ENCODE measurements at regions not wholly inside any gene's neighbourhood (a gene's known extent, or its start where the extent isn't known, plus 50 kb on each side); places are given as distances from the start of the nearest gene placed in this dataset.

DNA sequence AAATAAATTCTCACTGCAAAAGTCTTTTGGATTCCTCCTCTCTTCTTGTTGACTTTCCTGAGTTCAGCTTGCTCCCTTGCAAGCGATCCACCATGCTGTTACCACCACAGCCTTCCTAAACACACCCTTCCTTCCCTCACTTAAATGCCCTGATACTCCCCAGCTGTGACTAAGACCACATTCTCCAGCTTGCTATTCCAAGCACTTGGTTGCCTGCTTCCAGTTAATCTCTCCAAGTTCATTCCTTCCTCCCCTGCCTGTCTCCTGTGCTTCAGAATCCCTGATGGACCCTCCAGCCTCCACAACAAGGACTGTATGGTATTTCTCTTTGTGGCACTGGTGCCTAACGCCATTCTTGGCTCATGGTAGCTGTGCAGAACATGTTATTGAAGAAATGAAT is 603.9 kb upstream of the CADM1 start:
- Histone ChIP-seq H4K91ac (ENCODE audit: low read depth, low read length, poor library complexity) (no peak overlapping the region), H2BK12ac (ENCODE audit: low read length) (no peak overlapping the region), H3K9me3 (replicated peaks in 1 of 2; ENCODE audit: control insufficient read depth in 2 of 2, insufficient read depth in 1 of 2, low read depth in 1 of 2, low read length in 2 of 2) (peaks cover 0 to 2% of the 10 kb centered on the region in 2 donors), H2AK5ac (ENCODE audit: low read depth, low read length) (no peak overlapping the region), H3K18ac (ENCODE audit: low read length) (no peak overlapping the region), H2BK5ac (ENCODE audit: low read length) (no peak overlapping the region), H2BK15ac (ENCODE audit: low read length) (no peak overlapping the region), H3K4me3 (ENCODE audit: low read length in 2 of 2) (no peak overlapping the region), H3K9ac (ENCODE audit: low read depth, low read length, poor library complexity) (no peak overlapping the region), H2AFZ (ENCODE audit: low read length) (no peak overlapping the region), H3K27me3 (ENCODE audit: control insufficient read depth in 3 of 3, insufficient read depth in 3 of 3, low read depth in 1 of 3, low read length in 3 of 3) (no peaks in the 10 kb centered on the region), H3K4ac (ENCODE audit: low read length) (no peak overlapping the region), H3K36me3 (replicated peaks in 1 of 2; ENCODE audit: control insufficient read depth in 2 of 2, insufficient read depth in 2 of 2, low read length in 2 of 2) (no peaks in the 10 kb centered on the region), H3K14ac (ENCODE audit: low read length) (no peak overlapping the region), H2BK120ac (ENCODE audit: low read depth, low read length) (no peak overlapping the region), H3K23ac (ENCODE audit: low read depth, low read length, poor library complexity) (no peak overlapping the region), H3K27ac (replicated peaks; ENCODE audit: low read length) (no peak overlapping the region), H4K8ac (ENCODE audit: low read depth, low read length) (no peak overlapping the region), H3K4me2 (ENCODE audit: insufficient read depth, low read length, poor library complexity, severe bottlenecking) (no peak overlapping the region), H3K79me1 (ENCODE audit: low read depth, low read length) (no peaks in the 10 kb centered on the region), H3K4me1 (ENCODE audit: control insufficient read depth in 2 of 2, insufficient read depth in 1 of 2, low read depth in 1 of 2, low read length in 2 of 2) (peaks cover 0 to 7% of the 10 kb centered on the region in 2 donors)
- WGBS, 2 donors (ENCODE audit: extremely low coverage in 2 of 2, insufficient read length in 2 of 2, insufficient replicate concordance in 1 of 2), result no CpG with 5 or more reads among the region's 2 CpGs
- DNase-seq (ENCODE audit: low spot score), result no peak

DNA sequence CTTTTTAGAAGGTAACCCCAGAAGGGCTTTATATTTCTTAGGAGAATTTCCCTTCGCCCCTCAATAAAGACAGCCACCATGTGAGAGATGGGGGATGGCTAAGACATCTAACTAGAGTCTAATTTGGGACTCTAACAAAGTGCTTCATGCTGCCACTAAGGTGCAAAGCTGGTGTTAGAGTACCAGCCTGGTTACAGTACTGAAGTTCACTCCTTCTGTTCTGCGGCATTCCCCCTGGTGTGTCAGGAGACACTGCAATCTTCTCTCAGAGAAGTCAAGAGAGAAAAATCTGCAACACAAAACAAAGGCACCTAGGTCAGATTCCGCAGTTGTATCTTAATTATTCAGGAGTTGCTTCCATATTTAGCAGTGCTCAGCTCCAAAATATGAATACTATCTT is 603.0 kb upstream of the CADM1 start:
- Histone ChIP-seq H3K27me3 (ENCODE audit: control insufficient read depth in 3 of 3, insufficient read depth in 3 of 3, low read depth in 1 of 3, low read length in 3 of 3) (no peaks in the 10 kb centered on the region), H3K23ac (ENCODE audit: low read depth, low read length, poor library complexity) (no peak overlapping the region), H3K18ac (ENCODE audit: low read length) (no peak overlapping the region), H3K4me3 (ENCODE audit: low read length in 2 of 2) (no peak overlapping the region), H2BK120ac (ENCODE audit: low read depth, low read length) (no peak overlapping the region), H2AK5ac (ENCODE audit: low read depth, low read length) (no peak overlapping the region), H2BK15ac (ENCODE audit: low read length) (no peak overlapping the region), H3K4me1 (ENCODE audit: control insufficient read depth in 2 of 2, insufficient read depth in 1 of 2, low read depth in 1 of 2, low read length in 2 of 2) (peaks cover 0 to 4% of the 10 kb centered on the region in 2 donors), H3K4ac (ENCODE audit: low read length) (no peak overlapping the region), H3K79me1 (ENCODE audit: low read depth, low read length) (no peaks in the 10 kb centered on the region), H4K91ac (ENCODE audit: low read depth, low read length, poor library complexity) (no peak overlapping the region), H3K4me2 (ENCODE audit: insufficient read depth, low read length, poor library complexity, severe bottlenecking) (no peak overlapping the region), H3K9me3 (replicated peaks in 1 of 2; ENCODE audit: control insufficient read depth in 2 of 2, insufficient read depth in 1 of 2, low read depth in 1 of 2, low read length in 2 of 2) (no peaks in the 10 kb centered on the region), H2BK12ac (ENCODE audit: low read length) (no peak overlapping the region), H2AFZ (ENCODE audit: low read length) (no peak overlapping the region), H3K14ac (ENCODE audit: low read length) (no peak overlapping the region), H3K36me3 (replicated peaks in 1 of 2; ENCODE audit: control insufficient read depth in 2 of 2, insufficient read depth in 2 of 2, low read length in 2 of 2) (no peaks in the 10 kb centered on the region), H3K27ac (replicated peaks; ENCODE audit: low read length) (no peak overlapping the region), H2BK5ac (ENCODE audit: low read length) (no peak overlapping the region), H3K9ac (ENCODE audit: low read depth, low read length, poor library complexity) (no peak overlapping the region), H4K8ac (ENCODE audit: low read depth, low read length) (no peak overlapping the region)
- no peak for DNase-seq (ENCODE audit: low spot score)
- no CpG with 5 or more reads among the region's 3 CpGs for WGBS, 2 donors (ENCODE audit: extremely low coverage in 2 of 2, insufficient read length in 2 of 2, insufficient replicate concordance in 1 of 2)

DNA sequence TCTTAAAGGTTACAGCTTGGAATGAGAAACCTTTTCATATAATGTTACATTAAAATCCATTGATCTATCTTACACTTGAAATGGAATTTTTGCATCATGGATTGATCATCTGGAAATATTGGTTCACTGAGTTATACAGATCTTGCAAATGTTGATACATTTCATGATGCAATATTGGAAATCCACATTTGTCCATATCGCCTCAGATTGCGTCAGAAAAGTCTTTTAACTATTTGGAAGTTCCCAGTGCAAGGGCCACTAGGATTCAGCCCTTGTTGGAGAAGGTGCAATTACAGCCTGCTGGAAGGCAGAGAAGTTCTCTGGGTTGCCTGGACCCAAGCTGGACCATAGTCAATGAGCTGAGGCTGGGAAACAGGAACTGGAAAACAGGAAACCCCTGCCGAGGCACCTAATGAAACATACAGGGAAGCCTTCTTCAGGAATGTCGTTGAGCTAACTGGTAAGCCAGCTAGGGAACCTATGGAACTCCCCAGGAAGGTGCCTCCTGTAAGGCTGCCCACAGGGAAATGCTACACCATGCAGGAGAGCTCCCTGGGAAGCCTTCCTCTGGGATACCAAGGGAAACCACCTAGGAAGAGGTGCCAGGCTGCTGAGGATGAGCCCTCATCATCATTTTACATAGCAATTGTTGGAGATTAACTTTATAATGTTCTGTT is 600.4 kb upstream of the CADM1 start:
- H3K4ac ChIP-seq (ENCODE audit: low read length), result no peak overlapping the region
- no peak for DNase-seq (ENCODE audit: low spot score)
- H3K18ac ChIP-seq (ENCODE audit: low read length), result no peak overlapping the region
- H2AK5ac ChIP-seq (ENCODE audit: low read depth, low read length), result no peak overlapping the region
- no peak overlapping the region for H4K8ac ChIP-seq (ENCODE audit: low read depth, low read length)
- no peak overlapping the region for H4K91ac ChIP-seq (ENCODE audit: low read depth, low read length, poor library complexity)
- H3K27me3 ChIP-seq (ENCODE audit: control insufficient read depth in 3 of 3, insufficient read depth in 3 of 3, low read depth in 1 of 3, low read length in 3 of 3), result peaks cover 0 to 4% (median 0%) of the 10 kb centered on the region in 3 experiments
- no peak overlapping the region for H3K4me2 ChIP-seq (ENCODE audit: insufficient read depth, low read length, poor library complexity, severe bottlenecking)
- no peak overlapping the region for H3K14ac ChIP-seq (ENCODE audit: low read length)
- no peak overlapping the region for H3K27ac ChIP-seq (replicated peaks; ENCODE audit: low read length)
- no peak overlapping the region for H2BK5ac ChIP-seq (ENCODE audit: low read length)
- no peaks in the 10 kb centered on the region for H3K79me1 ChIP-seq (ENCODE audit: low read depth, low read length)
- no peak overlapping the region for H3K4me3 ChIP-seq (ENCODE audit: low read length in 2 of 2)
- H3K9ac ChIP-seq (ENCODE audit: low read depth, low read length, poor library complexity), result no peak overlapping the region
- no peak overlapping the region for H3K23ac ChIP-seq (ENCODE audit: low read depth, low read length, poor library complexity)
- H3K9me3 ChIP-seq (replicated peaks in 1 of 2; ENCODE audit: control insufficient read depth in 2 of 2, insufficient read depth in 1 of 2, low read depth in 1 of 2, low read length in 2 of 2), result no peaks in the 10 kb centered on the region
- H3K4me1 ChIP-seq (ENCODE audit: control insufficient read depth in 2 of 2, insufficient read depth in 1 of 2, low read depth in 1 of 2, low read length in 2 of 2), result peaks cover 0 to 2% of the 10 kb centered on the region in 2 donors
- H2BK15ac ChIP-seq (ENCODE audit: low read length), result no peak overlapping the region
- H2AFZ ChIP-seq (ENCODE audit: low read length), result no peak overlapping the region
- no peak overlapping the region for H2BK12ac ChIP-seq (ENCODE audit: low read length)
- no CpG with 5 or more reads among the region's 4 CpGs for WGBS, 2 donors (ENCODE audit: extremely low coverage in 2 of 2, insufficient read length in 2 of 2, insufficient replicate concordance in 1 of 2)
- H2BK120ac ChIP-seq (ENCODE audit: low read depth, low read length), result no peak overlapping the region
- H3K36me3 ChIP-seq (replicated peaks in 1 of 2; ENCODE audit: control insufficient read depth in 2 of 2, insufficient read depth in 2 of 2, low read length in 2 of 2), result no peaks in the 10 kb centered on the region

DNA sequence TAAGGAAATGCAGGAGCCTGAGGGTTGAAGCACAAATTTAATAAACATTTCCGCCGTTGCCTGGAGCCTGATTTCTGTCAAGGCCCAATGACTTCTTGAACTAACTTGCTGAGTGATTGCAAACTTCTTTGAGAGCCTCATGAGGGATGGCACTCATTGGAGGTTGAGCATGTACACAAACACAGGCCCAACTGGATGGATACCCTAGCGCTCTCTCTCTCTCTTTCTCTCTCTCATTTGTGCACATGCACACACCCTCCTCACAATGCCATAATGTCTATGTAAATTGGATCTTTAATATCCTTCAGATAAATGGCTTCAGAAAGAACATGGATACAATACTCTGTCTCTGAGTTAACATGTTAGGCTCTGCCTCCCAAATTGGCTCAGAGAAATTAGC is 597.7 kb upstream of the CADM1 start:
- no peaks in the 10 kb centered on the region for H3K9me3 ChIP-seq (replicated peaks in 1 of 2; ENCODE audit: control insufficient read depth in 2 of 2, insufficient read depth in 1 of 2, low read depth in 1 of 2, low read length in 2 of 2)
- peaks cover 0 to 7% of the 10 kb centered on the region in 2 donors for H3K4me1 ChIP-seq (ENCODE audit: control insufficient read depth in 2 of 2, insufficient read depth in 1 of 2, low read depth in 1 of 2, low read length in 2 of 2)
- no peak overlapping the region for H2BK15ac ChIP-seq (ENCODE audit: low read length)
- DNase-seq (ENCODE audit: low spot score), result no peak
- no peaks in the 10 kb centered on the region for H3K79me1 ChIP-seq (ENCODE audit: low read depth, low read length)
- H3K18ac ChIP-seq (ENCODE audit: low read length), result no peak overlapping the region
- H3K27ac ChIP-seq (replicated peaks; ENCODE audit: low read length), result no peak overlapping the region
- no peak overlapping the region for H2BK5ac ChIP-seq (ENCODE audit: low read length)
- peaks cover 0 to 4% (median 0%) of the 10 kb centered on the region in 3 experiments for H3K27me3 ChIP-seq (ENCODE audit: control insufficient read depth in 3 of 3, insufficient read depth in 3 of 3, low read depth in 1 of 3, low read length in 3 of 3)
- H2AFZ ChIP-seq (ENCODE audit: low read length), result no peak overlapping the region
- H4K8ac ChIP-seq (ENCODE audit: low read depth, low read length), result no peak overlapping the region
- no CpG with 5 or more reads among the region's 3 CpGs for WGBS, 2 donors (ENCODE audit: extremely low coverage in 2 of 2, insufficient read length in 2 of 2, insufficient replicate concordance in 1 of 2)
- H3K4me2 ChIP-seq (ENCODE audit: insufficient read depth, low read length, poor library complexity, severe bottlenecking), result no peak overlapping the region
- no peak overlapping the region for H2BK120ac ChIP-seq (ENCODE audit: low read depth, low read length)
- no peak overlapping the region for H2BK12ac ChIP-seq (ENCODE audit: low read length)
- no peak overlapping the region for H3K4ac ChIP-seq (ENCODE audit: low read length)
- no peak overlapping the region for H4K91ac ChIP-seq (ENCODE audit: low read depth, low read length, poor library complexity)
- no peak overlapping the region for H3K14ac ChIP-seq (ENCODE audit: low read length)
- H3K4me3 ChIP-seq (ENCODE audit: low read length in 2 of 2), result no peak overlapping the region
- H3K23ac ChIP-seq (ENCODE audit: low read depth, low read length, poor library complexity), result no peak overlapping the region
- H2AK5ac ChIP-seq (ENCODE audit: low read depth, low read length), result no peak overlapping the region
- H3K36me3 ChIP-seq (replicated peaks in 1 of 2; ENCODE audit: control insufficient read depth in 2 of 2, insufficient read depth in 2 of 2, low read length in 2 of 2), result no peaks in the 10 kb centered on the region
- no peak overlapping the region for H3K9ac ChIP-seq (ENCODE audit: low read depth, low read length, poor library complexity)

Data from neuronal stem cell (in vitro differentiated cells).